ENCODE measurements at regions not wholly inside any gene's neighbourhood (a gene's known extent, or its start where the extent isn't known, plus 50 kb on each side); places are given as distances from the start of the nearest gene placed in this dataset.
A peak's percentile ranks its signal among the peaks of the same experiment; 100 is the strongest.

DNA sequence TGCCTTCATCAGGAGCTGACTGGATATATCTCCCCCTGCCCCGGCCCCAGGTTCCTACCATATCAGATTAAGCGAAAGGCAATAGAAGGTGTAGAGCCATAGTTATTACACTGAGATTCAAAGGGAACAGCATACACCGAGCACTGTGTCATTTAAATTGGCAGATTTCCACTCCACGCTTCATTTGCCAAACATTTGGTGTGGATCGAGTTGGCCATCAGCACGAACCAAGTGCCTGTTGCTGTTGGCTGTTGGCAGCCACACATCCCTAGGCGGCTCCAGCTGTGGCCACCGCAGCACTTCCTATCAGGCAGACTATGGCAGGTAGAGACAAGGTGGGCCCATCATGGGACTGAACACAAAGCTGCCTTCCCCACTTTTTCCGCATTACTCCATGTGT, 115.8 kb downstream of the CCNA1 start:
- Histone ChIP-seq H3K36me3 (no peaks in the 10 kb centered on the region), H3K4me1 (no peaks in the 10 kb centered on the region), H3K27me3 (no peaks in the 10 kb centered on the region), H3K9me3 (no peaks in the 10 kb centered on the region), H3K4me3 (no peak overlapping the region), H3K27ac (no peak overlapping the region)
- no peak for DNase-seq
- 65 to 73% (median 68%) methylated on average over 9 of the region's 9 CpGs for WGBS, 5 donors
- TF ChIP-seq POLR2AphosphoS5 (IDR thresholded peaks at IDR 0.05), result no peak
- TF ChIP-seq CTCF (IDR thresholded peaks at IDR 0.05), result no peak
- TF ChIP-seq POLR2A (IDR thresholded peaks at IDR 0.05), result no peak
- TF ChIP-seq EP300 (IDR thresholded peaks at IDR 0.05), result no peak
- intact Hi-C loops (cut with DNase I; ENCODE audit: low total_unique reads), result no loop called here

DNA sequence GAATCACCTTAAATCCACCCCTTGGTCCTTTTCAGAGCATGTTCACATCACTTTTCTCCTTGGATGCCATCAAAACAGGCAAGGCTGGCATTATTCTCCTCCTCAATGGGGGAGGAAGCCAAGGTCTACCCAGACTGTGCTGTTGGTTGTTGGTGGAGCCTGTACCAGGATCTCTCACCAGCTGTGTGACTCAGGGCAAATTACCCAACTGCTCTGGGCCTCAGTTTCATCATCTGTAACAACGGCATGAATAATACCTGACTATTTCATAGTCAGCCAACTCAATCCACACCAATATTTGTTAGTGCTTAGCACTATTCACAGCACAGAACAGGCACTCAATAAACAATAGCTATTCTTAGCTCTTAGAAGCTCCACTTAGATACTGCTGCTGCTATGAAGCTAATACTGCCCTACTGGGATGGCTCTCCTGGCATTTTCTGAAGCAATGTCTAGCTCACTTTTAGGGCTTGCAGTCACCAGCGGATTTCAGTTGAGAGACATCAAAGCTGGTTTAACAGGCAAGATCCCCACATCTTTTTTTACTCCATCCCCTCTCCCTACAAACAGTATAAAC, 116.9 kb downstream of the CCNA1 start:
- TF ChIP-seq POLR2A (IDR thresholded peaks at IDR 0.05) (no peak), POLR2AphosphoS5 (IDR thresholded peaks at IDR 0.05) (no peak), EP300 (IDR thresholded peaks at IDR 0.05) (no peak), CTCF (IDR thresholded peaks at IDR 0.05) (no peak)
- no peaks in the 10 kb centered on the region for H3K4me1 ChIP-seq
- no peaks in the 10 kb centered on the region for H3K27me3 ChIP-seq
- H3K27ac ChIP-seq, result no peak overlapping the region
- no peak overlapping the region for H3K4me3 ChIP-seq
- no peak for DNase-seq
- no peaks in the 10 kb centered on the region for H3K36me3 ChIP-seq
- 70 to 81% (median 77%) methylated on average over 2 of the region's 2 CpGs for WGBS, 5 donors
- no peaks in the 10 kb centered on the region for H3K9me3 ChIP-seq
- intact Hi-C loops (cut with DNase I; ENCODE audit: low total_unique reads), result no loop called here

DNA sequence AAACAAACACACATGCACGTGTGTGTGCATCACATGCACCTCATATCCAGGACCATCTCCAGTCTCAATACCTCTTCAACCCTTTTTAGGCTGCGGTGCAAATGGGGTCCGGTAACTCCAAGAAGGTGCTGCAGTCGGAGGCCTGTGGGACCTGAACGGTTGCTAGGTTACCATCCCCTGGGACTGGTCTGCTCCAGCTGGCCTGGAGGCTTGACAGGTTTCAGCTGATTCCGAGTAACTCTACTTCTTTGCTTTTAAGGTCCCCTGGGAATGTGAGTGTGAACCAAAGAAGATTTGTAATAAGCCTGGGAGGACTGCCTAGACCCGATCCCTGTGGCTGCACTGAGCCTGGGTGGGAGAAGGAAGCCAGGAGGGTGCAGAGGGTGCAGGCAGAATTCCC, 117.5 kb downstream of the CCNA1 start:
- 21 to 50% (median 44%) methylated on average over 7 of the region's 7 CpGs for WGBS, 5 donors
- peak in 1 of 2 donors; percentile 62 for DNase-seq
- H3K36me3 ChIP-seq, result no peaks in the 10 kb centered on the region
- H3K9me3 ChIP-seq, result no peaks in the 10 kb centered on the region
- no peak overlapping the region for H3K27ac ChIP-seq
- TF ChIP-seq EP300 (IDR thresholded peaks at IDR 0.05), result no peak
- TF ChIP-seq CTCF (IDR thresholded peaks at IDR 0.05), result no peak
- TF ChIP-seq POLR2A (IDR thresholded peaks at IDR 0.05), result no peak
- no peak for TF ChIP-seq POLR2AphosphoS5 (IDR thresholded peaks at IDR 0.05)
- H3K4me1 ChIP-seq, result no peaks in the 10 kb centered on the region
- H3K4me3 ChIP-seq, result no peak overlapping the region
- intact Hi-C loops (cut with DNase I; ENCODE audit: low total_unique reads), result no loop called here
- no peaks in the 10 kb centered on the region for H3K27me3 ChIP-seq

GRCh38 chr13:36550177-36550576, 117.9 kb downstream of the CCNA1 start:
- H3K9me3 ChIP-seq, result no peaks in the 10 kb centered on the region
- no peaks in the 10 kb centered on the region for H3K4me1 ChIP-seq
- intact Hi-C loops (cut with DNase I; ENCODE audit: low total_unique reads), result no loop called here
- H3K4me3 ChIP-seq, result no peak overlapping the region
- no peak overlapping the region for H3K27ac ChIP-seq
- H3K36me3 ChIP-seq, result no peaks in the 10 kb centered on the region
- TF ChIP-seq POLR2A (IDR thresholded peaks at IDR 0.05) (no peak), CTCF (IDR thresholded peaks at IDR 0.05) (no peak), EP300 (IDR thresholded peaks at IDR 0.05) (no peak), POLR2AphosphoS5 (IDR thresholded peaks at IDR 0.05) (no peak)
- WGBS, 5 donors, result 56 to 72% (median 67%) methylated on average over 2 of the region's 2 CpGs
- DNase-seq, result no peak
- H3K27me3 ChIP-seq, result no peaks in the 10 kb centered on the region

All from stomach (tissue), 8 donors.